IPS DF 6.9 (cell line): ENCODE measurements at regions not wholly inside any gene's neighbourhood (a gene's known extent, or its start where the extent isn't known, plus 50 kb on each side); places are given as distances from the start of the nearest gene placed in this dataset.

Source experiments
- DNase-seq: peaks from one replicate; pipeline ENCODE4 v3.0.0-alpha.2; 2013; ENCODE audit warnings: low read depth, low spot score
- H3K27ac ChIP-seq: one replicate; pipeline ENCODE4 v1.5.1; 2013; ENCODE audit warnings: low read length, control low read depth
- H3K27me3 ChIP-seq: 2 replicates; pipeline ENCODE4 v1.6.1; 2013; ENCODE audit warnings: mild to moderate bottlenecking, low read length; ENCODE audit not compliant: control insufficient read depth, insufficient read depth
- H3K36me3 ChIP-seq: 2 replicates; pipeline ENCODE4 v1.6.1; 2013; ENCODE audit warnings: low read length; ENCODE audit not compliant: control insufficient read depth, insufficient read depth
- H3K4me1 ChIP-seq: 2 replicates; pipeline ENCODE4 v1.6.1; 2013; ENCODE audit warnings: low read length; ENCODE audit not compliant: control insufficient read depth, insufficient read depth
- H3K4me3 ChIP-seq: 2 replicates; pipeline ENCODE4 v1.5.1; 2013; ENCODE audit warnings: mild to moderate bottlenecking, low read length
- H3K9me3 ChIP-seq: 2 replicates; pipeline ENCODE4 v1.6.1; 2013; ENCODE audit warnings: low read length, inconsistent platforms; ENCODE audit not compliant: control insufficient read depth, insufficient read depth
- WGBS: extraction: QIAGEN DNeasy Blood & Tissue Kit; methylation state at CpG from one replicate; pipeline ENCODE4 v1.1.7; 2013; ENCODE audit warnings: mixed read lengths, missing lambda C conversion rate; ENCODE audit not compliant: insufficient read length, insufficient coverage; 5-methylcytosine and 5-hydroxymethylcytosine counted together

GRCh38 chr2:173690349-173690748, 274.8 kb downstream of the SP3 start:
- no peaks in the 10 kb centered on the region for H3K36me3 ChIP-seq
- H3K4me3 ChIP-seq, result no peak overlapping the region
- no peaks in the 10 kb centered on the region for H3K4me1 ChIP-seq
- no peaks in the 10 kb centered on the region for H3K9me3 ChIP-seq
- no peak overlapping the region for H3K27ac ChIP-seq
- no peak for DNase-seq
- no peaks in the 10 kb centered on the region for H3K27me3 ChIP-seq

DNA sequence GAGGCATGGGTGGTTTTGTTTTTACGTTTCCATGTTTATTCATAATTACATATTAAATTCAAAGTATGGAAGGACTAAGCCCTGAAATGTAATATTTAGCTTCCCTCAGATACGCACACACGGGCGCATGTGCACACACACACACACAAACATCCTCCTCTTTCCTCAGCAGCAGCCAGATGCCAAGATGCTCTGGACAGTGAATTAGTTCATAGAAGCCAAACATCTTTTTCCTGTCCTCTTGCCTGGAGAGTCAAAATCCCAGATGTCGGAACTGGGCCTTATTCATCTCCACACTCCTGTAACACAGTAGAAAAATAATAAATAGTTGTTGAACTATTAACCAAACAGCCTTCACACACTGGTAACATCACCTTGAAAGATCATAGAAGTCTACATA, 273.1 kb downstream of the SP3 start:
- no peak for DNase-seq
- no peaks in the 10 kb centered on the region for H3K36me3 ChIP-seq
- H3K4me3 ChIP-seq, result no peak overlapping the region
- no peaks in the 10 kb centered on the region for H3K4me1 ChIP-seq
- H3K27ac ChIP-seq, result no peak overlapping the region
- no peaks in the 10 kb centered on the region for H3K9me3 ChIP-seq
- no peaks in the 10 kb centered on the region for H3K27me3 ChIP-seq
- WGBS, result no CpG with 5 or more reads among the region's 5 CpGs

- no peak overlapping the region for H3K4me3 ChIP-seq
- no peaks in the 10 kb centered on the region; the same call in 1 of the 2 replicates for H3K36me3 ChIP-seq
- no CpG with 5 or more reads among the region's 5 CpGs for WGBS
- no peak for DNase-seq
- no peaks in the 10 kb centered on the region for H3K4me1 ChIP-seq
- H3K27ac ChIP-seq, result no peak overlapping the region
- H3K9me3 ChIP-seq, result no peaks in the 10 kb centered on the region
- H3K27me3 ChIP-seq, result no peaks in the 10 kb centered on the region
These were observed 272.1 kb downstream of the SP3 start for GRCh38 chr2:173693044-173693589.

DNA sequence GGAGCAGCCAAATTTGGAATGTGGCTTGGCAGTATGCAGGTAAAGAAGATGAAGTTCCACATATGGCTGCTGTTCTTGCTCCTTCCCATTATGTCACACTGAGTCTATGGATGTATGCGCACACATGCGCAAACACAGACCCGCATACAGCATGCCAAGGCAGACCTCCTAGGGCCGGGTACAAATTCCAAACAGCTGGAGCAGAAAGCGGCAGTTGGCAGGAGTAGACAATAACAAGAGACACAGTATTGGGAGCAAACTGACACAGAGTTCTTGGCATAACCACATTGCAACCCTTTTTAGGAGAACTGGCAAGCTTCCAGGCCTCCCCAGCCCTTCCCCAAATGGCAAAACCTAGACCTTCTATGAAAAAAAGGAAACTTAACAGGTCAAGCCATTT, 268.9 kb downstream of the SP3 start:
- Histone ChIP-seq H3K36me3 (no peaks in the 10 kb centered on the region; the same call in 1 of the 2 replicates), H3K4me3 (no peak overlapping the region), H3K27me3 (no peaks in the 10 kb centered on the region), H3K27ac (no peak overlapping the region), H3K9me3 (no peaks in the 10 kb centered on the region), H3K4me1 (no peaks in the 10 kb centered on the region)
- no CpG with 5 or more reads among the region's 5 CpGs for WGBS
- no peak for DNase-seq

DNA sequence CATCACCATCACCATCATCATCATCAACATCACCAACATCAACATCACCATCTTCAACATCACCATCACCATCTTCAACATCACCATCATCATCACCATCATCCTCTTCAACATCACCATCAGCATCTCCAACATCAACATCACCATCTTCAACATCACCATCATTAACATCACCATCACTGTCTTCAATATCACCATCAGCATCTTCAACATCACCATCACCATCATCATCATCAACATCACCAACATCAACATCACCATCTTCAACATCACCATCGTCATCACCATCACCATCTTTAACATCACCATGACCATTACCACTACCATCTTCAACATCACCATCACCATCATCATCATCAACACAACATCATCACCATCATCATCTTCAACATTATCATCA, 267.2 kb downstream of the SP3 start:
- H3K27me3 ChIP-seq, result no peaks in the 10 kb centered on the region
- no peak for DNase-seq
- no peaks in the 10 kb centered on the region; the same call in 1 of the 2 replicates for H3K36me3 ChIP-seq
- H3K4me1 ChIP-seq, result no peaks in the 10 kb centered on the region
- H3K4me3 ChIP-seq, result no peak overlapping the region
- H3K9me3 ChIP-seq, result no peaks in the 10 kb centered on the region
- 100% methylated on average over 1 of the region's 1 CpG for WGBS
- no peak overlapping the region for H3K27ac ChIP-seq

- no peak overlapping the region for H3K4me3 ChIP-seq
- whole genome bisulfite sequencing, result no CpG with 5 or more reads among the region's 4 CpGs
- H3K36me3 ChIP-seq, result no peaks in the 10 kb centered on the region
- no peaks in the 10 kb centered on the region for H3K9me3 ChIP-seq
- no peak for DNase-seq
- no peaks in the 10 kb centered on the region for H3K27me3 ChIP-seq
- no peak overlapping the region for H3K27ac ChIP-seq
- no peaks in the 10 kb centered on the region for H3K4me1 ChIP-seq
These were observed 259.5 kb downstream of the SP3 start for GRCh38 chr2:173705656-173706055.

- Histone ChIP-seq H3K27ac (no peak overlapping the region), H3K9me3 (no peaks in the 10 kb centered on the region), H3K36me3 (no peaks in the 10 kb centered on the region), H3K4me1 (no peaks in the 10 kb centered on the region), H3K4me3 (no peak overlapping the region), H3K27me3 (no peaks in the 10 kb centered on the region)
- no CpG with 5 or more reads among the region's 4 CpGs for WGBS
- DNase-seq, result no peak
These were observed 258.2 kb downstream of the SP3 start for GRCh38 chr2:173706936-173707335.

GRCh38 chr2:173708806-173709205, 256.4 kb downstream of the SP3 start:
- no peak for DNase-seq
- no CpG with 5 or more reads among the region's 5 CpGs for WGBS

DNA sequence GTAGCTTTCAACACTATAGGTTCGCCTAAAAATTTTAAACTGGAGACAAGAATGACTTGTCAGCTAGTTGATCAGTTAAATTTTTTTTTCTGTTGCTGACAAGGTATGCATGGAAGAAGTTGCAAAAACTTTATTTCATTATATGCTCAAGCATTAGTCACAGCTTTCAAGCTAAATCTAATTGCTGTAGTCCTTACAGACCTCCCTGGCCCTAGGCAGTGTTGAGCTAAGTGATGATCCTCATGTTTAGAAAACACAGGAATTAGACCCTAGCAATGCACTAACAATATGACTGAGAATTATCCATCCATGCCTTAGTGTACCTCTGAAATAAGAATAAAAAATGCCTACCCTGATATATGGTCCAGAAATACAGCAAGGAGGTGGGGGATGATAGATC, 253.4 kb downstream of the SP3 start:
- Histone ChIP-seq H3K4me3 (no peak overlapping the region), H3K4me1 (no peaks in the 10 kb centered on the region), H3K9me3 (no peaks in the 10 kb centered on the region), H3K27ac (no peak overlapping the region), H3K27me3 (no peaks in the 10 kb centered on the region), H3K36me3 (no peaks in the 10 kb centered on the region)
- DNase-seq, result no peak
- no CpG with 5 or more reads among the region's 1 CpG for WGBS

More at GRCh38 chr2:173708806-173709205, 256.4 kb downstream of the SP3 start:
- H3K27ac ChIP-seq, result no peak overlapping the region
- no peak overlapping the region for H3K4me3 ChIP-seq
- no peaks in the 10 kb centered on the region for H3K27me3 ChIP-seq
- no peaks in the 10 kb centered on the region for H3K36me3 ChIP-seq
- H3K4me1 ChIP-seq, result no peaks in the 10 kb centered on the region
- no peaks in the 10 kb centered on the region for H3K9me3 ChIP-seq

DNA sequence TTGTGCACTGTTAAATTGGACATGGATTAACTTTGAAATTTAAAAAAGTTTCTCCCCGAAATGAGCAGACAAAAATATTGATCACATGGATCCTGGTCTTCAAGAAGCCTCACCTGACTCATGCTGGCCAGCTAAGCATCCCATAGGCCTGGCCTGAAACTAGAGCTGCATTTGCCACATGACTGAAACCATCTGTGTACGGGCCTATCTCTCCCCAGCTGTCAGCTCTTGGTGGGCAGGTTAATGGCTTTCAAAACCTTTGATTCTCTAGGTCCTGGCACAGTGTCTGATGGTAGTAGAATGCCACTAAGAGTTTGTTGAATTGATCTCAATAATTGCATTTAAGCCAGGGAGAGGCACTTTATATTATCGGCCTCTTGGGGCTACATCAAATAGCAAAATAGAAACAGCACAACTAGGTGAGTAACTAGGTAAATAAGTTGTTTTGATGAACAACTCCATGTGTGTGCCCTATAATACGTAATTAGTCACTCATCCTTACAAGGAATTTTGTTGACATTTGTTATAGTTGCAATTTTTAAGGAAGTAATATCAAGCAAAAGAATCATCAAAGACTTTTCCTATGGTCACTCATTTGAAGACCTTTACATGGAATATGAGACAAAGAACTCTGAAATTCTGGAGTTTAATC, 251.1 kb downstream of the SP3 start:
- WGBS, result no CpG with 5 or more reads among the region's 4 CpGs
- no peaks in the 10 kb centered on the region for H3K36me3 ChIP-seq
- no peak overlapping the region for H3K4me3 ChIP-seq
- H3K27ac ChIP-seq, result no peak overlapping the region
- no peaks in the 10 kb centered on the region for H3K4me1 ChIP-seq
- H3K9me3 ChIP-seq, result no peaks in the 10 kb centered on the region
- no peak for DNase-seq
- no peaks in the 10 kb centered on the region for H3K27me3 ChIP-seq

- Histone ChIP-seq H3K4me1 (no peaks in the 10 kb centered on the region), H3K27me3 (no peaks in the 10 kb centered on the region), H3K9me3 (no peaks in the 10 kb centered on the region), H3K27ac (no peak overlapping the region), H3K4me3 (no peak overlapping the region), H3K36me3 (no peaks in the 10 kb centered on the region)
- DNase-seq, result no peak
- no CpG with 5 or more reads among the region's 5 CpGs for WGBS
These were observed 249.7 kb downstream of the SP3 start for GRCh38 chr2:173715441-173715840.
